HCT116 (cell line): ENCODE measurements at regions not wholly inside any gene's neighbourhood (a gene's known extent, or its start where the extent isn't known, plus 50 kb on each side); places are given as distances from the start of the nearest gene placed in this dataset.

Experiments
- JUND ChIP-seq: IDR thresholded peaks from 2 replicates; pipeline ENCODE4 v1.6.1; 2012
- TF ChIP-seq, protein P1 (sequence below), 3 experiments: fragments of 200-600 bp in 1 of 3; sonication (generic) in 1 of 3; IDR thresholded peaks in 2 of 3; conservative IDR thresholded peaks in 1 of 3; 2 replicates each; pipeline ENCODE4 v1.5.1; 2012 to 2017; ENCODE audit warnings: low read depth in 2 of 3, low read length in 2 of 3, antibody characterized with exemption in 1 of 3, borderline replicate concordance in 1 of 3, control low read depth in 1 of 3, mild to moderate bottlenecking in 1 of 3, mixed read lengths in 1 of 3, mixed run types in 1 of 3, moderate library complexity in 1 of 3; ENCODE audit not compliant: insufficient read depth in 1 of 3

DNA sequence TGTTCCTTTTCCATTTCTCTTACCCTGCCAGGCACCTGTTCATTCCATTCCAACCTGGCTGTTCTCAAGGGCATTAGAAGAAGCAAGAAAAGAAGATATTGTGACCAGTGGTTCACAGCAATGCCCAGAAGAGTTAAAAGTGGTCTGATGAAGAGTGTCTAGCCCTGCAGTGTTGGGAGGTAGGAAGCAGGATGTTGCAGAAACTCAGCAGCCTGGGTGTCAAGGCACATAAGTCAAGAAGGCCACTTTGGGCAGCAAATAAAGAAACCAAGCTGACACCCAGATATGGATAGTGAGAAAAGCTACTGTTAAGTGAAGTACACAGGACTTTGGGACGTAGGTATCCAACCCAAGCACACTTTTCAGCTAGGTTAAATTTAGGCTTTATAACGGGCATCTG, 199.9 kb upstream of the SATB1 start:
- no peak for TF ChIP-seq JUND
- TF ChIP-seq, protein P1, sequence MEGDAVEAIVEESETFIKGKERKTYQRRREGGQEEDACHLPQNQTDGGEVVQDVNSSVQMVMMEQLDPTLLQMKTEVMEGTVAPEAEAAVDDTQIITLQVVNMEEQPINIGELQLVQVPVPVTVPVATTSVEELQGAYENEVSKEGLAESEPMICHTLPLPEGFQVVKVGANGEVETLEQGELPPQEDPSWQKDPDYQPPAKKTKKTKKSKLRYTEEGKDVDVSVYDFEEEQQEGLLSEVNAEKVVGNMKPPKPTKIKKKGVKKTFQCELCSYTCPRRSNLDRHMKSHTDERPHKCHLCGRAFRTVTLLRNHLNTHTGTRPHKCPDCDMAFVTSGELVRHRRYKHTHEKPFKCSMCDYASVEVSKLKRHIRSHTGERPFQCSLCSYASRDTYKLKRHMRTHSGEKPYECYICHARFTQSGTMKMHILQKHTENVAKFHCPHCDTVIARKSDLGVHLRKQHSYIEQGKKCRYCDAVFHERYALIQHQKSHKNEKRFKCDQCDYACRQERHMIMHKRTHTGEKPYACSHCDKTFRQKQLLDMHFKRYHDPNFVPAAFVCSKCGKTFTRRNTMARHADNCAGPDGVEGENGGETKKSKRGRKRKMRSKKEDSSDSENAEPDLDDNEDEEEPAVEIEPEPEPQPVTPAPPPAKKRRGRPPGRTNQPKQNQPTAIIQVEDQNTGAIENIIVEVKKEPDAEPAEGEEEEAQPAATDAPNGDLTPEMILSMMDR (IDR thresholded peaks at IDR 0.05 in 2 of 3, conservative IDR thresholded peaks at IDR 0.05 in 1 of 3; ENCODE audit: borderline replicate concordance in 1 of 3, insufficient read depth in 1 of 3, low read depth in 2 of 3, low read length in 2 of 3) = no peak
